H7 (cell line): ENCODE measurements at regions not wholly inside any gene's neighbourhood (a gene's known extent, or its start where the extent isn't known, plus 50 kb on each side); places are given as distances from the start of the nearest gene placed in this dataset.

Source experiments
- DNase-seq: peaks from one replicate; pipeline ENCODE4 v3.0.0; 2012
- H3K27me3 ChIP-seq: 2 replicates; pipeline ENCODE4 v1.6.0; 2011; ENCODE audit warnings: mild to moderate bottlenecking, low read length; ENCODE audit not compliant: control insufficient read depth, insufficient read depth
- H3K36me3 ChIP-seq: replicated peaks from 2 replicates; pipeline ENCODE4 v1.5.1; 2011; ENCODE audit warnings: low read length; ENCODE audit not compliant: control insufficient read depth, insufficient read depth
- H3K4me3 ChIP-seq: 2 replicates; pipeline ENCODE4 v1.5.1; 2011; ENCODE audit warnings: low read depth, mild to moderate bottlenecking, control low read depth, low read length, moderate library complexity; ENCODE audit not compliant: insufficient read depth

GRCh38 chrX:10085223-10085622, 71.6 kb upstream of the CLCN4 start:
- Histone ChIP-seq H3K36me3 (no peaks in the 10 kb centered on the region), H3K4me3 (no peak overlapping the region), H3K27me3 (no peaks in the 10 kb centered on the region)
- no peak for DNase-seq

- DNase-seq, result peak; percentile 8
- Histone ChIP-seq H3K27me3 (no peaks in the 10 kb centered on the region), H3K36me3 (no peaks in the 10 kb centered on the region; the same call in 1 of the 2 replicates), H3K4me3 (no peak overlapping the region)
These were observed 70.1 kb upstream of the CLCN4 start for GRCh38 chrX:10086676-10087075.

- Histone ChIP-seq H3K4me3 (no peak overlapping the region), H3K27me3 (no peaks in the 10 kb centered on the region), H3K36me3 (no peaks in the 10 kb centered on the region; the same call in 1 of the 2 replicates)
- DNase-seq, result no peak
These were observed 69.4 kb upstream of the CLCN4 start for GRCh38 chrX:10087391-10087790.

GRCh38 chrX:10089378-10089795, 67.4 kb upstream of the CLCN4 start:
- Histone ChIP-seq H3K27me3 (no peaks in the 10 kb centered on the region), H3K36me3 (no peaks in the 10 kb centered on the region; the same call in 1 of the 2 replicates), H3K4me3 (no peak overlapping the region)
- no peak for DNase-seq

- DNase-seq, result no peak
- Histone ChIP-seq H3K36me3 (no peaks in the 10 kb centered on the region; the same call in 1 of the 2 replicates), H3K27me3 (no peaks in the 10 kb centered on the region), H3K4me3 (no peak overlapping the region)
These were observed 66.5 kb upstream of the CLCN4 start for GRCh38 chrX:10090319-10090718.

- Histone ChIP-seq H3K27me3 (no peaks in the 10 kb centered on the region), H3K4me3 (no peak overlapping the region), H3K36me3 (no peaks in the 10 kb centered on the region; the same call in 1 of the 2 replicates)
- no peak for DNase-seq
These were observed 61.5 kb upstream of the CLCN4 start for GRCh38 chrX:10095246-10095645.

- H3K36me3 ChIP-seq, result peaks cover 2% of the 10 kb centered on the region; the same call in 1 of the 2 replicates
- no peak overlapping the region for H3K4me3 ChIP-seq
- no peak for DNase-seq
- H3K27me3 ChIP-seq, result no peaks in the 10 kb centered on the region
These were observed 60.9 kb upstream of the CLCN4 start for GRCh38 chrX:10095698-10096432.

- DNase-seq, result no peak
- no peak overlapping the region for H3K4me3 ChIP-seq
- peaks cover 4% of the 10 kb centered on the region; the same call in 1 of the 2 replicates for H3K36me3 ChIP-seq
- no peaks in the 10 kb centered on the region for H3K27me3 ChIP-seq
These were observed 58.5 kb upstream of the CLCN4 start for GRCh38 chrX:10098270-10098713.

GRCh38 chrX:10099411-10099810, 57.4 kb upstream of the CLCN4 start:
- Histone ChIP-seq H3K27me3 (no peaks in the 10 kb centered on the region), H3K4me3 (no peak overlapping the region), H3K36me3 (peaks cover 4% of the 10 kb centered on the region; the same call in 1 of the 2 replicates)
- DNase-seq, result no peak

GRCh38 chrX:10101269-10101668, 55.5 kb upstream of the CLCN4 start:
- H3K4me3 ChIP-seq, result no peak overlapping the region
- DNase-seq, result no peak
- H3K27me3 ChIP-seq, result no peaks in the 10 kb centered on the region
- peaks cover 4% of the 10 kb centered on the region; the same call in 1 of the 2 replicates for H3K36me3 ChIP-seq

- no peak for DNase-seq
- Histone ChIP-seq H3K27me3 (no peaks in the 10 kb centered on the region), H3K36me3 (peaks cover 4% of the 10 kb centered on the region; the same call in 1 of the 2 replicates), H3K4me3 (no peak overlapping the region)
These were observed 54.6 kb upstream of the CLCN4 start for GRCh38 chrX:10102046-10102704.

- no peaks in the 10 kb centered on the region for H3K27me3 ChIP-seq
- H3K36me3 ChIP-seq, result peaks cover 4% of the 10 kb centered on the region; the same call in 1 of the 2 replicates
- H3K4me3 ChIP-seq, result no peak overlapping the region
- no peak for DNase-seq
These were observed 53.8 kb upstream of the CLCN4 start for GRCh38 chrX:10103023-10103422.

- Histone ChIP-seq H3K27me3 (no peaks in the 10 kb centered on the region), H3K4me3 (no peak overlapping the region), H3K36me3 (peaks cover 4% of the 10 kb centered on the region)
- no peak for DNase-seq
These were observed 51.7 kb upstream of the CLCN4 start for GRCh38 chrX:10104958-10105658.

GRCh38 chrX:10106806-10107205, 50.0 kb upstream of the CLCN4 start:
- Histone ChIP-seq H3K36me3 (peaks cover 2% of the 10 kb centered on the region), H3K4me3 (no peak overlapping the region), H3K27me3 (no peaks in the 10 kb centered on the region)
- DNase-seq, result no peak
